ENCODE measurements at regions not wholly inside any gene's neighbourhood (a gene's known extent, or its start where the extent isn't known, plus 50 kb on each side); places are given as distances from the start of the nearest gene placed in this dataset.

DNA sequence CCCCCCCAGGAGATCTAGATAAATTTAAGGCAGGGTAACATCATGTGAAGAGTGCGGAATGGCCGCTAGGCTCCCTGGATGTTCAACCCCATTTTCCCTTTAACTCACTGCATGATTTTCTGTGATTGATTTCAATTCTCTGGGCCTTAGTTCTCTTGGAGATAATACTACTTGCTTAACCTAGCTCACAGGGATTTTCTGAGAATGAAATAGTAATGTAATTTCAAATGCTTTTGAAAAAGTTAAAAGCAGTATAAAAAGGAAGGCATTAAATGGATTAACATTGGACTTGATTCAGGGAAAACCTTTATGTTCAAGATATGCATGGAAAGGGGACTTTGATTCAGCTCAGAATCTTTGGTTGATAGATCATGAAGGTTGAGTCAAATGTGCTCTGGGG is 90.9 kb downstream of the KIF4B start:
- no peak for TF ChIP-seq CTCF (IDR thresholded peaks at IDR 0.05; ENCODE audit: insufficient read depth, low read depth, low read length, missing control alignments)
- DNase-seq (ENCODE audit: low read depth), result no peak
- no peak overlapping the region for H3K4me3 ChIP-seq (ENCODE audit: low read depth, low read length)

DNA sequence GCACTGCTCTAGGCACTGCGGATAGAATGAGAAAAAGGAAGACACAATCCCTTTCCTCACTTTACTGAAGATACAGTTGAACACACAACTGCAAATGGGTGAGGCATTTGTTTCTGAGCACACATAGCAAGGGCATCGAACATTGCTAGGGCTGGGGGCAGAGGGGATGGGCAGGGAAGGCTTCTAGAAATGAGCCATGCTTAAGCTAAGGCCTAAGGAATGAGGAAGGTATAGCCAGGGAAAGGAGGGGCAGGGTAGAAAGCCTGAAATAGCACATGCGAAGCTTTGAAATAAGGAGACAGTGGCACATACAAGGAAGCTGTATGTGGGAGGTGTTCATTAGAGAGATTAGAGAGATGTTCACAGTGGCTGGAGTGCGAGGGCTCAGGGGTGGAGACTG is 92.7 kb downstream of the KIF4B start:
- DNase-seq (ENCODE audit: low read depth), result no peak
- no peak overlapping the region for H3K4me3 ChIP-seq (ENCODE audit: low read depth, low read length)
- TF ChIP-seq CTCF (IDR thresholded peaks at IDR 0.05; ENCODE audit: insufficient read depth, low read depth, low read length, missing control alignments), result no peak

DNA sequence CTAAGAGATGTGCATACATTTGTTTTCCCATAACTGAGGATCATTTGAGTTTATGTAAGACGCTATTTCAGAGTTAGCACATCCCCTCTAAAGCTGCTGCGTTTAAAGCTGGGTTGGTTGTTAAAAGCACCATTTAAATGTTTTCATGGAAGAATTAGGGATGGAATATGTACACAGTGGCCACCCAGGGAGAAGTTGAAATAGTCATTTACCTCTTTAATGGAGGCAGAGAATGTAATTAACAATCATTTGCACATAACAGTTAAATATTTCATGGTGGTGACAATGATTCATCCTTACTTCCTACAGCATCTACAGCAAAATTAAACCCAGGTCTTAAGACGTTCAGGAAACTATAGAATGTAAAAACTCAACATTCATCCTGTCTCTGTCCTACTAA is 100.3 kb downstream of the KIF4B start:
- no peak for DNase-seq (ENCODE audit: low read depth)
- no peak overlapping the region for H3K4me3 ChIP-seq (ENCODE audit: low read depth, low read length)
- no peak for TF ChIP-seq CTCF (IDR thresholded peaks at IDR 0.05; ENCODE audit: insufficient read depth, low read depth, low read length, missing control alignments)

DNA sequence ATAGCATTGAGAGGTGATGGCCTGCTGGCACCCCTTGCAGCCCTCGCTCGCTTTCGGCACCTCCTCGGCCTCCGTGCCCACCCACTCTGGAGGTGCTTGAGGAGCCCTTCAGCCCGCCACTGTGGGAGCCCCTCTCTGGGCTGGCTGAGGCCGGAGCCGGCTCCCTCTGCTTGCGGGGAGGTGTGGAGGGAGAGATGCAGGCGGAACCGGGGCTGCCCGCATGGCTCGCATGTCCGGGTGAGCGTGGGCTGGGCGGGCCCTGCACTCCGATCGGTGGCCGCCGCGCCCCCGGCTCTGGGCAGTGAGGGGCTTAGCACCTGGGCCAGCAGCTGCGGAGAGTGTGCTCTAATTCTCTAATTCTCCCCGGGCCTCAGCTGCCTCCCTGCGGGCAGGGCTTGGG is 101.1 kb downstream of the KIF4B start:
- TF ChIP-seq CTCF (IDR thresholded peaks at IDR 0.05; ENCODE audit: insufficient read depth, low read depth, low read length, missing control alignments), result no peak
- no peak for DNase-seq (ENCODE audit: low read depth)
- H3K4me3 ChIP-seq (ENCODE audit: low read depth, low read length), result no peak overlapping the region

- TF ChIP-seq CTCF (IDR thresholded peaks at IDR 0.05; ENCODE audit: insufficient read depth, low read depth, low read length, missing control alignments), result no peak
- DNase-seq (ENCODE audit: low read depth), result no peak
Measured at GRCh38 chr5:155116456-155117251, 103.1 kb downstream of the KIF4B start.

GRCh38 chr5:155125551-155126095 is 112.1 kb downstream of the KIF4B start:
- no peak overlapping the region for H3K4me3 ChIP-seq (ENCODE audit: low read depth, low read length)
- TF ChIP-seq CTCF (IDR thresholded peaks at IDR 0.05; ENCODE audit: insufficient read depth, low read depth, low read length, missing control alignments), result no peak
- no peak for DNase-seq (ENCODE audit: low read depth)

More at GRCh38 chr5:155116456-155117251, 103.1 kb downstream of the KIF4B start:
- H3K4me3 ChIP-seq (ENCODE audit: low read depth, low read length), result no peak overlapping the region

All from GM12865 (cell line).